ENCODE measurements at regions not wholly inside any gene's neighbourhood (a gene's known extent, or its start where the extent isn't known, plus 50 kb on each side); places are given as distances from the start of the nearest gene placed in this dataset.

DNA sequence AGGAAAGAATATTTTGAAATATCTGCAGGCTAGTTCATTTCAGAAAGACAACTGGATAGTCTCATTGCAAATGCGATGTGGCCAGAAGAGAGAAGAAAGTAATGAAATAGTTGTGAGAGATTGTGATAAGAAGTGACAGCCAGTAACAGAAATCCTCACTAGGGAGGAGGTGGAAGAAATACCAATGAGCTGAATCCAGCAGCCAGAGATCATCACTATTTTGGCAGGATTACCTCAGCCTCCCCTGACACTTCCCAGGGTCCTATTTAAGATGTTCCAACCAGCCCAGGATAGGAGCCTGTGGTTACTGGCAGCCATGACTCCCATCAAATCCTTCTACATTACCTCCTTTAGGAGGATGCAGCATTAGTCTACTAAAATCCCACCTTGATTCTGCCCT, 76.7 kb upstream of the ARHGAP24 start:
- Histone ChIP-seq H3K4me2 (ENCODE audit: insufficient read depth, insufficient read length, low read length) (no peak overlapping the region), H2BK20ac (ENCODE audit: low read depth, low read length, poor library complexity, severe bottlenecking) (no peak overlapping the region), H3K18ac (ENCODE audit: insufficient read length, low read depth, low read length) (no peak overlapping the region), H3K9ac (ENCODE audit: extremely low read depth, insufficient read length, low read length) (no peak overlapping the region), H3K9me3 (ENCODE audit: control insufficient read depth, low read depth, low read length) (no peaks in the 10 kb centered on the region), H3K14ac (ENCODE audit: insufficient read depth, low read length) (no peak overlapping the region), H4K91ac (ENCODE audit: insufficient read length, low read depth, low read length) (no peak overlapping the region), H3K4ac (ENCODE audit: low read depth, low read length) (no peak overlapping the region), H3K79me2 (ENCODE audit: insufficient read depth, low read length) (no peaks in the 10 kb centered on the region), H2AK5ac (ENCODE audit: insufficient read length, low read length) (no peak overlapping the region), H3T11ph (ENCODE audit: low read length) (no peak overlapping the region), H2AFZ (ENCODE audit: low read length) (no peak overlapping the region), H3K27ac (ENCODE audit: insufficient read length, low read depth, low read length) (no peak overlapping the region), H3K79me1 (ENCODE audit: insufficient read depth, low read depth, low read length, poor library complexity, severe bottlenecking) (no peaks in the 10 kb centered on the region), H4K8ac (replicated peaks; ENCODE audit: insufficient read length, low read depth, low read length) (no peak overlapping the region), H3K4me1 (ENCODE audit: insufficient read depth, low read length) (no peaks in the 10 kb centered on the region), H2BK120ac (ENCODE audit: low read depth, low read length, poor library complexity, severe bottlenecking) (no peak overlapping the region), H3K23me2 (ENCODE audit: insufficient read length, low read depth, low read length, poor library complexity, severe bottlenecking) (no peaks in the 10 kb centered on the region), H2BK12ac (ENCODE audit: insufficient read length, low read depth, low read length) (no peak overlapping the region), H3K27me3 (ENCODE audit: insufficient read depth, low read length) (no peaks in the 10 kb centered on the region), H4K5ac (ENCODE audit: insufficient read length, low read depth, low read length) (no peak overlapping the region), H3K56ac (ENCODE audit: insufficient read length, low read depth, low read length) (no peak overlapping the region), H2BK15ac (ENCODE audit: low read depth, low read length) (no peak overlapping the region), H2BK5ac (ENCODE audit: insufficient read length, low read length) (no peak overlapping the region), H4K20me1 (ENCODE audit: control insufficient read depth, insufficient read depth, insufficient read length) (no peaks in the 10 kb centered on the region), H3K23ac (ENCODE audit: insufficient read length, low read depth, low read length) (no peak overlapping the region)
- Mint-ChIP-seq H3K9me3 (no peaks in the 10 kb centered on the region; a peak in 1 of 5 replicates), H3K27me3 (ENCODE audit: low read depth) (no peaks in the 10 kb centered on the region), H3K4me3 (no peak overlapping the region), H3K36me3 (ENCODE audit: insufficient read depth in 1 of 3, low read depth in 3 of 3) (no peaks in the 10 kb centered on the region), H3K27ac (no peak overlapping the region), H3K4me1 (no peaks in the 10 kb centered on the region)
- TF ChIP-seq CTCF (conservative IDR thresholded peaks at IDR 0.05), result no peak
- DNase-seq, result no peak
- no CpG with 5 or more reads among the region's 1 CpG for WGBS (ENCODE audit: extremely low coverage, insufficient read length, low lambda C conversion rate)

Measured in H9 (cell line).